ENCODE measurements at regions not wholly inside any gene's neighbourhood (a gene's known extent, or its start where the extent isn't known, plus 50 kb on each side); places are given as distances from the start of the nearest gene placed in this dataset.

DNA sequence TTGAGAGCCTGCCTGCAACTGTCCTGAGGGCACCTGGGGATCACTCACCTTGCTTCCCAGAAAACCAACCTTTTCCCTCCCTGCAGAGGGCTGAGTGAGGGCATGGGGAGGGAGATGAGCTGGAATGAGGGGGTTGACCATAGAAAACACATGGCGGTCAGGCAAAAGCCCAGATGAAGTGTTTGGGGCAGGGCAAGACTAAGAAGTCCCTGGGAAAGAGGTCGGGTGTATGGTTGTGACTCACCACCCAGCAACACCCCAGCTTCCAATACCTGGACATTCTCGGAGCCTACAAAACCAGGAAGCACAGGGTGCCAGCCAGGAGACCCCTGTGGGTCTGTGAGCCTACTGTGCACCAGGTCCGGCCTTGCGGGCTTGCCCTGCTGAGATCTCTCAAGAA is 95.3 kb upstream of the ATP2B2 start:
- Mint-ChIP-seq H3K4me3 (no peak overlapping the region), H3K9me3 (no peaks in the 10 kb centered on the region), H3K4me1 (peaks cover 29 to 39% (median 33%) of the 10 kb centered on the region in 4 donors), H3K27me3 (peaks cover 3 to 11% of the 10 kb centered on the region in 2 donors), H3K27ac (peak overlapping the region in 1 of 7 donors; percentile 48), H3K36me3 (no peaks in the 10 kb centered on the region)
- ChIA-PET CTCF (ENCODE audit: partially characterized antibody) (no interaction called here), POLR2A (ENCODE audit: partially characterized antibody) (no interaction called here)
- Histone ChIP-seq H3K27ac (ENCODE audit: low read depth, low read length) (no peak overlapping the region), H3K4me3 (ENCODE audit: low read length in 2 of 2) (no peak overlapping the region), H3K36me3 (ENCODE audit: insufficient read depth, low read length) (no peaks in the 10 kb centered on the region), H3K27me3 (ENCODE audit: insufficient read depth, low read length) (no peaks in the 10 kb centered on the region), H3K9me3 (ENCODE audit: control insufficient read depth in 1 of 2, low read length in 2 of 2) (no peaks in the 10 kb centered on the region), H3K4me1 (ENCODE audit: insufficient read depth, low read length) (peaks cover 41% of the 10 kb centered on the region)
- intact Hi-C loops (cut with micrococcal nuclease) = loop anchor here (10.0 kb wide), 1 partner anchor 256 kb away; no protein-coding TSS in a partner anchor
- DNase-seq = no peak

DNA sequence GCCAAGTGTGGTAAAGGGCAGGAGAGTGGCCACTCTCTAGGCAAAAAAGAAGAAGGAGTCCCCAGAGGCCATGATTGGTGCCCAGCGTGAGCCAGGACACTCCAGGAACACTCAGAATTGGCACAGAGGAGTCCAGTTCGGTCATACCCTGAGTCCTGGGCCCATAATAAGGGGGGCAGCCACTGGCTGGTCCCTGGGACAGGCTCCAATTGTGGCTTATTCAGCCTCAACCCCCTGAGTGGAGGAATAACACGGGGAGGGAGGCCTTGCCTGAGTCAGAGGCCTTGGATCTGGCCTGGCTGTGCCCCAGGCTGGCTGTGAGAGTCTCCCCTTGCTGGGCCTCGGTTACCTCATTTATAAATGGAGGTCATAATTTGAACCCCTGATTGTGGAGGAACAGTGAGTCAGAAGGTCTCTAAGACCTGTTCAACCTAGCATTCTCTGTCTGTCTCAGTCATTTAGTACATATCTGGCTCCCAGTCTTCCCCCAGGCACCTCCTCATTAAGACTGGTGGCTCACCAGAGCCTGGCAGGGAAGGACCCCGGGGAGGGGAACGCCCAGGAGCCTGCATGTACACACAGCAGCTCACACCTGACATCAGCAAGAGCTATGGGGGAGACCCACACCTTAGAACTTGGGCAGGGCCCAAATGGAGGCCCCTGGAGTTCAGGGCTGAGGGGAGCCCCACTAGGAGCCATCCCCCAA is 95.9 kb upstream of the ATP2B2 start:
- no peaks in the 10 kb centered on the region for H3K27me3 ChIP-seq (ENCODE audit: insufficient read depth, low read length)
- no peaks in the 10 kb centered on the region for H3K36me3 Mint-ChIP-seq
- POLR2A ChIA-PET (ENCODE audit: partially characterized antibody) = no interaction called here

DNA sequence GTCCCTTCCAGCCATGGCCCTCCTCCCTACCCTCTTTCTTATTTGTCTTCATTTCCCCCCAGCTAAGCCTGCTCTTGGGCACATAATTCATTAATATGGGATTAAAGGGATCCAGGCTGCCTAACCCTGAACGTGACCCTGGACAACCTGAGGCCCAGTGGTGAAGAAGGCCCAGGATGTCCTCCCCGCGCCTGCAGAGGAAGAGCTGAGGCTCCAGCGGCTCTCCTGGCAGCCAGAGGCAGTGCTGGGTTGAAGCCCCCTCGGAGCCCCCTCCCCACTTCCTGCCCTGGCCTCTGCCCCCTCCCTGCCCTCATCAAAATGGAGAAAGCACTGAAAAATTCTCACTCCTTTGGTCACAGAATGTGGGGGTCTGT is 96.5 kb upstream of the ATP2B2 start:
- ChIA-PET POLR2A (ENCODE audit: partially characterized antibody) (no interaction called here), CTCF (ENCODE audit: partially characterized antibody) (no interaction called here)
- H3K27ac Mint-ChIP-seq = no peak overlapping the region

More for the DNA sequence above, 95.9 kb upstream of the ATP2B2 start:
- intact Hi-C loops (cut with micrococcal nuclease) = loop anchor here (10.0 kb wide), 1 partner anchor 257 kb away; no protein-coding TSS in a partner anchor
- Histone ChIP-seq H3K4me1 (ENCODE audit: insufficient read depth, low read length) (peaks cover 41% of the 10 kb centered on the region), H3K9me3 (ENCODE audit: control insufficient read depth in 1 of 2, low read length in 2 of 2) (no peaks in the 10 kb centered on the region), H3K36me3 (ENCODE audit: insufficient read depth, low read length) (no peaks in the 10 kb centered on the region), H3K4me3 (ENCODE audit: low read length in 2 of 2) (no peak overlapping the region), H3K27ac (ENCODE audit: low read depth, low read length) (no peak overlapping the region)
- Mint-ChIP-seq H3K27ac (peak overlapping the region in 1 of 7 donors; percentile 23), H3K9me3 (no peaks in the 10 kb centered on the region), H3K27me3 (peaks cover 0 to 7% of the 10 kb centered on the region in 2 donors), H3K4me1 (peaks cover 29 to 39% (median 34%) of the 10 kb centered on the region in 4 donors), H3K4me3 (no peak overlapping the region)
- no peak for DNase-seq
- CTCF ChIA-PET (ENCODE audit: partially characterized antibody) = no interaction called here

DNA sequence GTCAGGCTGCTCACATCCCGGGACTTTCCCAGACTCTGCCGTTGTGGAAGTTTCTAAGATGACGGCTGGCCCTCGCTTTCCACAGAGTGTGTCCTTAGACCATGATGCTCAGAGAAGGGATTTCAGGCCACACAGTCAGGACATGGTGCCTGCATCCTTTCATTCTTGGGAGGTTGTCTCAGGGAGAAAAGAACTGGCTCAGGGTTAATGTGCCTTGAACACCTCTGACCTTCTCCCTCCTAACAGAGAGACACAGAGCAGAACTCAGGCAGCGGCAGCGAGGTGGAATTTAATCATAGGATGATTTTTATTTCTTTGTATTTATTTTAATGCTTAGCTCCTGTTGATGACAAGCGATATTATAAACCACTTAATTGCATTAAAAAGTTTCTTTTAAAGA is 96.9 kb upstream of the ATP2B2 start:
- peaks cover 0 to 3% of the 10 kb centered on the region in 2 donors for H3K27me3 Mint-ChIP-seq
- intact Hi-C loops (cut with micrococcal nuclease) = loop anchor here (10.0 kb wide), 1 partner anchor 257 kb away; no protein-coding TSS in a partner anchor
- H3K9me3 Mint-ChIP-seq = no peaks in the 10 kb centered on the region
- H3K36me3 Mint-ChIP-seq = no peaks in the 10 kb centered on the region
- H3K27me3 ChIP-seq (ENCODE audit: insufficient read depth, low read length) = no peaks in the 10 kb centered on the region
- DNase-seq = no peak
- H3K27ac Mint-ChIP-seq = peak overlapping the region in 3 of 7 donors; percentile 41 to 92 (median 74)
- H3K36me3 ChIP-seq (ENCODE audit: insufficient read depth, low read length) = no peaks in the 10 kb centered on the region
- CTCF ChIA-PET (ENCODE audit: partially characterized antibody) = no interaction called here
- H3K4me1 Mint-ChIP-seq = peaks cover 29 to 42% (median 34%) of the 10 kb centered on the region in 4 donors
- H3K4me3 ChIP-seq (ENCODE audit: low read length in 2 of 2) = no peak overlapping the region
- POLR2A ChIA-PET (ENCODE audit: partially characterized antibody) = no interaction called here
- H3K27ac ChIP-seq (ENCODE audit: low read depth, low read length) = no peak overlapping the region
- peak overlapping the region in 6 of 8 donors; percentile 26 to 86 (median 80) for H3K4me3 Mint-ChIP-seq
- H3K9me3 ChIP-seq (ENCODE audit: control insufficient read depth in 1 of 2, low read length in 2 of 2) = no peaks in the 10 kb centered on the region
- peaks cover 41% of the 10 kb centered on the region for H3K4me1 ChIP-seq (ENCODE audit: insufficient read depth, low read length)

More for the DNA sequence above, 96.5 kb upstream of the ATP2B2 start:
- no peaks in the 10 kb centered on the region for H3K36me3 ChIP-seq (ENCODE audit: insufficient read depth, low read length)
- H3K27me3 ChIP-seq (ENCODE audit: insufficient read depth, low read length) = no peaks in the 10 kb centered on the region
- no peaks in the 10 kb centered on the region for H3K9me3 ChIP-seq (ENCODE audit: control insufficient read depth in 1 of 2, low read length in 2 of 2)
- H3K4me1 ChIP-seq (ENCODE audit: insufficient read depth, low read length) = peaks cover 41% of the 10 kb centered on the region
- H3K36me3 Mint-ChIP-seq = no peaks in the 10 kb centered on the region
- peaks cover 0 to 7% of the 10 kb centered on the region in 2 donors for H3K27me3 Mint-ChIP-seq
- H3K4me1 Mint-ChIP-seq = peaks cover 29 to 42% (median 34%) of the 10 kb centered on the region in 4 donors
- H3K27ac ChIP-seq (ENCODE audit: low read depth, low read length) = no peak overlapping the region
- no peak overlapping the region for H3K4me3 ChIP-seq (ENCODE audit: low read length in 2 of 2)
- DNase-seq = no peak
- H3K9me3 Mint-ChIP-seq = no peaks in the 10 kb centered on the region
- intact Hi-C loops (cut with micrococcal nuclease) = loop anchor here (10.0 kb wide), 1 partner anchor 257 kb away; no protein-coding TSS in a partner anchor
- H3K4me3 Mint-ChIP-seq = no peak overlapping the region

DNA sequence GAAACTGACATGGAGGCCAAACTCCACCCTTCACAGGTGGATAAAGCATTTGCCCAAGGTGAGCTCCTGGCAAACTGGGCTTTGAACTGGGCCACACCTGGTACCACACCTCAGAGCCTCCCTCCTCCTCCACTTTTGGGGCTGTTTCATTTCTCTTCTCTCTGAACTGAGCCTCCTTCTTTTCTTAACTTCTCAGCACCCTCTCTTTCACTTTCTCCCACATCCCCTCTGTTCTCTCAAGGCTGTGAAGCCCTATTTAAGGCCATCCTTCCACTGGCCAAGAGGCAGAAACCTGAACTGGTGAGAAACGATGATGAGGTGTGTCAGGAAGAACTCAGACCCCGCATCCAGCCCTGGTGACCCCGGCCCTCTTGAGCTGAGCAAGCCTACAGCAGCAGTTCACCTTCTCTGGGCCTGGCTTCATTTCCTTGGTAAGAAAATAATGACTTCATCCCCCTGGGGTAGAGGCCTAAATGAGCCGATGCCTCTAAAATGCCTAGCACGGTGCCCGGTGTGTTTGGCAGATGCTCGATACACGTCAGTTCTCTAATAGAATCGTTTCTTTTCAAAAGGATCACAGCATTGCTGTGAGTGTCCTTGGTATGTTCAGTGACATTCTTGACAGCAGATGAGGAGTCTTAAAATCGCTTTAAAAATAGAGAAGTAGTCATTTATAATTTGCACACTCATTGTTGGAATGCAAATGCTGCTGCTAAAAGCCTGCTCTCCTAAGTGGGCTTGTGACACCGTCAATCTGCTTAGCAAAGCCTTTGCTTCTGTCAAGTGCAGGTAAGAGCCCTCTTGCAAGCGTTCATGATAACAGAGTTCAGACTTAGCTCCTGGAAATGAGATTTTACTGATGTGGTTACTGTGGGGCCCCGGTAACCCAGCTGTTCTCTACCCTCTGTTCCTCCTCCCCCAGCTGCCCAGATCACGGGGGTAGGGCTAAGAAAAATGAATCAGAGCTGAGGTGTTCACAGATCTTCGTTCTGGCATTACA is 97.7 kb upstream of the ATP2B2 start:
- POLR2A ChIA-PET (ENCODE audit: partially characterized antibody) = interaction anchor here (0.9 to 1.0 kb wide), 3 partner anchors 8 to 51 kb away, joined by 3 to 4 read pairs (median 3); no protein-coding TSS in a partner anchor
- Histone ChIP-seq H3K36me3 (ENCODE audit: insufficient read depth, low read length) (no peaks in the 10 kb centered on the region), H3K4me1 (ENCODE audit: insufficient read depth, low read length) (peaks cover 41% of the 10 kb centered on the region), H3K27ac (ENCODE audit: low read depth, low read length) (no peak overlapping the region), H3K9me3 (ENCODE audit: control insufficient read depth in 1 of 2, low read length in 2 of 2) (no peaks in the 10 kb centered on the region), H3K4me3 (ENCODE audit: low read length in 2 of 2) (peak overlapping the region in 1 of 2 donors; percentile 0), H3K27me3 (ENCODE audit: insufficient read depth, low read length) (no peaks in the 10 kb centered on the region)
- DNase-seq = peak; percentile 76 to 80 (median 79)
- CTCF ChIA-PET (ENCODE audit: partially characterized antibody) = interaction anchor here (1.5 kb wide), 1 partner anchor 20 kb away, joined by 3 read pairs; no protein-coding TSS in a partner anchor
- H3K27me3 Mint-ChIP-seq = peaks cover 0 to 1% of the 10 kb centered on the region in 2 donors
- peak overlapping the region; percentile 66 to 90 (median 80) for H3K4me3 Mint-ChIP-seq
- H3K4me1 Mint-ChIP-seq = peaks cover 29 to 42% (median 34%) of the 10 kb centered on the region in 4 donors
- H3K9me3 Mint-ChIP-seq = no peaks in the 10 kb centered on the region
- peak overlapping the region; percentile 1 to 92 (median 80) for H3K27ac Mint-ChIP-seq
- no peaks in the 10 kb centered on the region for H3K36me3 Mint-ChIP-seq
- intact Hi-C loops (cut with micrococcal nuclease) = loop anchor here (10.0 kb wide), 1 partner anchor 258 kb away; no protein-coding TSS in a partner anchor

DNA sequence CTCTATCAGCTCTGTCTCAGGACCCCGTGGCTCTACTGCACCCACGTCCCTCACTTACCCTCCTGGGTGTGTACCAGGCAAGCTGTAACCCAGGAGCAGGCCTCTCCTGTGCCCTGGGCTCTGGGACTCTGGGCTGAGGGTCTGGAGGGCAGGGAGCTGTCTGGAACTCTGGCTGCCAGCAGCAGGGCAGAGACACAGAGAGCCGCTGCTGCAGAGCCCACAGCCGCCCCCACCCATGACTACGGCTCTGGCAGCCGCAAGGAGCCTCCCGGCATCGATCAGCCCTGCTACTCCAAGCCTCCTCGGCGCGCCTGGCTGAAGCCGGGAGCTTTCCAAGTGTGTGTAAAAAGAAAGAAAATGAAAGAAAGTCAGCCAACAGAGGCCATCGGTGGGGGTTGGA is 103.7 kb upstream of the ATP2B2 start:
- Mint-ChIP-seq H3K27me3 (peaks cover 6 to 8% of the 10 kb centered on the region in 2 donors), H3K4me3 (no peak overlapping the region), H3K9me3 (peaks cover 0 to 26% (median 20%) of the 10 kb centered on the region in 8 donors), H3K4me1 (peaks cover 7 to 16% (median 10%) of the 10 kb centered on the region in 4 donors), H3K36me3 (peaks cover 0 to 7% of the 10 kb centered on the region in 2 donors), H3K27ac (peak overlapping the region in 1 of 7 donors; percentile 55)
- ChIA-PET POLR2A (ENCODE audit: partially characterized antibody) (no interaction called here), CTCF (ENCODE audit: partially characterized antibody) (no interaction called here)
- intact Hi-C loops (cut with micrococcal nuclease) = loop anchor here (10.0 kb wide), 1 partner anchor 264 kb away; no protein-coding TSS in a partner anchor
- no peaks in the 10 kb centered on the region for H3K36me3 ChIP-seq (ENCODE audit: insufficient read depth, low read length)
- peaks cover 0 to 10% of the 10 kb centered on the region in 2 donors for H3K9me3 ChIP-seq (ENCODE audit: control insufficient read depth in 1 of 2, low read length in 2 of 2)
- DNase-seq = no peak
- no peak overlapping the region for H3K27ac ChIP-seq (ENCODE audit: low read depth, low read length)
- peaks cover 9% of the 10 kb centered on the region for H3K4me1 ChIP-seq (ENCODE audit: insufficient read depth, low read length)
- no peaks in the 10 kb centered on the region for H3K27me3 ChIP-seq (ENCODE audit: insufficient read depth, low read length)
- no peak overlapping the region for H3K4me3 ChIP-seq (ENCODE audit: low read length in 2 of 2)
